Left lung (tissue), 4 donors: ENCODE measurements at regions not wholly inside any gene's neighbourhood (a gene's known extent, or its start where the extent isn't known, plus 50 kb on each side); places are given as distances from the start of the nearest gene placed in this dataset.

Experiments
- ATAC-seq: fragments of 200-7000 bp; cut with Tn5 transposase; one replicate; pipeline ENCODE4 v1.9.1; 2020; ENCODE audit warnings: moderate library complexity
- DNase-seq, 4 donors: peaks; one replicate each; pipeline ENCODE4 v3.0.0-alpha.2; 2013 to 2020
- H3K27ac ChIP-seq, 2 donors: fragments of 200-600 bp; sonication (generic) in 1 of 2; one replicate each; pipeline versions ENCODE4 v1.5.0 to v1.8.0; 2020 to 2021
- H3K27me3 ChIP-seq, 2 donors: fragments of 200-600 bp; sonication (generic) in 1 of 2; one replicate each; pipeline versions ENCODE4 v1.5.0 to v1.8.0; 2020 to 2021
- H3K36me3 ChIP-seq, 2 donors: fragments of 200-600 bp; sonication (generic) in 1 of 2; one replicate each; pipeline versions ENCODE4 v1.5.0 to v1.8.0; 2020 to 2021
- H3K4me1 ChIP-seq, 2 donors: fragments of 200-600 bp; one replicate each; pipeline ENCODE4 v1.8.0; 2021
- H3K4me3 ChIP-seq, 2 donors: fragments of 200-600 bp; sonication (generic) in 1 of 2; one replicate each; pipeline versions ENCODE4 v1.5.0 to v1.8.0; 2020 to 2021; ENCODE audit warnings: mild to moderate bottlenecking in 1 of 2
- H3K9me3 ChIP-seq, 2 donors: fragments of 200-600 bp; sonication (generic) in 1 of 2; one replicate each; pipeline versions ENCODE4 v1.5.0 to v1.8.0; 2020 to 2021
- intact Hi-C, 2 donors: fragments of 100-400 bp; cut with DNase I; formaldehyde crosslinking; loops; one replicate each; pipeline versions ENCODE4 v1.11.2 to v1.14.2; 2022
- TF ChIP-seq, protein P1 (sequence below), 2 donors: fragments of 200-600 bp; sonication (generic) in 1 of 2; IDR thresholded peaks; one replicate each; pipeline versions ENCODE4 v1.5.0 to v1.8.0; 2021; ENCODE audit warnings: antibody characterized with exemption in 2 of 2
- donor health status: DM: no; HTN: yes; CAD: no.
- donor health status: DM: no; HTN: no; CAD: no.

DNA sequence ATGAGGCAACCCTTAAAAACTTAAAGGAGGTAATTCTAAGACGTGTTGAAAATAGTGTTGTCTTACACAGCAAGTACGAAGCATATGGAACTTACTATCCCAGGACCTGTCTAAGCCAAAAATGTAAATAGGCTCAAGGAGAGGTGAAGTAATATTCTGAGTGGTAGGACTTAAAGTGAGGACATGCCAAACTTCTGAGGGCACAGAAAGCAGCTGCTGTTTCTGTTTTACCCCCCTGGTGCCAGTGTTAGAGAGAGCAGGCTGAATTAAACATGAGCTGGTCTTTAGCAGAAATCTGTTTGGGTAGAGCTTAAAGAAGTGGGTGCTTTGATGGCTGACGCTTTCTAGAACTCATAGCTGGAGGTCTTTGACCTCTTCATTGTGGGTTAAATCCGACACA is 149.7 kb upstream of the NPHP3 start:
- H3K9me3 ChIP-seq, result no peaks in the 10 kb centered on the region
- no peaks in the 10 kb centered on the region for H3K4me1 ChIP-seq
- no peaks in the 10 kb centered on the region for H3K27me3 ChIP-seq
- H3K4me3 ChIP-seq, result no peak overlapping the region
- H3K36me3 ChIP-seq, result no peaks in the 10 kb centered on the region
- TF ChIP-seq, protein P1, sequence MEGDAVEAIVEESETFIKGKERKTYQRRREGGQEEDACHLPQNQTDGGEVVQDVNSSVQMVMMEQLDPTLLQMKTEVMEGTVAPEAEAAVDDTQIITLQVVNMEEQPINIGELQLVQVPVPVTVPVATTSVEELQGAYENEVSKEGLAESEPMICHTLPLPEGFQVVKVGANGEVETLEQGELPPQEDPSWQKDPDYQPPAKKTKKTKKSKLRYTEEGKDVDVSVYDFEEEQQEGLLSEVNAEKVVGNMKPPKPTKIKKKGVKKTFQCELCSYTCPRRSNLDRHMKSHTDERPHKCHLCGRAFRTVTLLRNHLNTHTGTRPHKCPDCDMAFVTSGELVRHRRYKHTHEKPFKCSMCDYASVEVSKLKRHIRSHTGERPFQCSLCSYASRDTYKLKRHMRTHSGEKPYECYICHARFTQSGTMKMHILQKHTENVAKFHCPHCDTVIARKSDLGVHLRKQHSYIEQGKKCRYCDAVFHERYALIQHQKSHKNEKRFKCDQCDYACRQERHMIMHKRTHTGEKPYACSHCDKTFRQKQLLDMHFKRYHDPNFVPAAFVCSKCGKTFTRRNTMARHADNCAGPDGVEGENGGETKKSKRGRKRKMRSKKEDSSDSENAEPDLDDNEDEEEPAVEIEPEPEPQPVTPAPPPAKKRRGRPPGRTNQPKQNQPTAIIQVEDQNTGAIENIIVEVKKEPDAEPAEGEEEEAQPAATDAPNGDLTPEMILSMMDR (IDR thresholded peaks at IDR 0.05), result no peak
- intact Hi-C loops, result no loop called here
- ATAC-seq (peak; percentile 68), DNase-seq (no peak)
- H3K27ac ChIP-seq, result no peak overlapping the region

- no peak for ATAC-seq
- intact Hi-C loops, result no loop called here
- no peaks in the 10 kb centered on the region for H3K27me3 ChIP-seq
Measured at GRCh38 chr3:132870541-132870940, 148.3 kb upstream of the NPHP3 start.

GRCh38 chr3:132867956-132868355 is 145.7 kb upstream of the NPHP3 start:
- DNase-seq (no peak), ATAC-seq (peak; percentile 78)
- no peak overlapping the region for H3K4me3 ChIP-seq
- H3K27me3 ChIP-seq, result no peaks in the 10 kb centered on the region
- no peak overlapping the region for H3K27ac ChIP-seq
- TF ChIP-seq, protein P1 (IDR thresholded peaks at IDR 0.05), result no peak
- intact Hi-C loops, result no loop called here
- no peaks in the 10 kb centered on the region for H3K9me3 ChIP-seq
- no peaks in the 10 kb centered on the region for H3K36me3 ChIP-seq
- no peaks in the 10 kb centered on the region for H3K4me1 ChIP-seq

More at GRCh38 chr3:132870541-132870940, 148.3 kb upstream of the NPHP3 start:
- H3K9me3 ChIP-seq, result no peaks in the 10 kb centered on the region
- TF ChIP-seq, protein P1 (IDR thresholded peaks at IDR 0.05), result no peak
- H3K4me1 ChIP-seq, result no peaks in the 10 kb centered on the region
- H3K27ac ChIP-seq, result no peak overlapping the region
- DNase-seq, result no peak
- no peaks in the 10 kb centered on the region for H3K36me3 ChIP-seq
- no peak overlapping the region for H3K4me3 ChIP-seq

GRCh38 chr3:132867526-132867925 is 145.3 kb upstream of the NPHP3 start:
- no peak overlapping the region for H3K27ac ChIP-seq
- DNase-seq (no peak), ATAC-seq (no peak)
- no peaks in the 10 kb centered on the region for H3K36me3 ChIP-seq
- H3K9me3 ChIP-seq, result no peaks in the 10 kb centered on the region
- no peaks in the 10 kb centered on the region for H3K4me1 ChIP-seq
- intact Hi-C loops, result no loop called here
- no peaks in the 10 kb centered on the region for H3K27me3 ChIP-seq
- no peak overlapping the region for H3K4me3 ChIP-seq
- TF ChIP-seq, protein P1 (IDR thresholded peaks at IDR 0.05), result no peak

DNA sequence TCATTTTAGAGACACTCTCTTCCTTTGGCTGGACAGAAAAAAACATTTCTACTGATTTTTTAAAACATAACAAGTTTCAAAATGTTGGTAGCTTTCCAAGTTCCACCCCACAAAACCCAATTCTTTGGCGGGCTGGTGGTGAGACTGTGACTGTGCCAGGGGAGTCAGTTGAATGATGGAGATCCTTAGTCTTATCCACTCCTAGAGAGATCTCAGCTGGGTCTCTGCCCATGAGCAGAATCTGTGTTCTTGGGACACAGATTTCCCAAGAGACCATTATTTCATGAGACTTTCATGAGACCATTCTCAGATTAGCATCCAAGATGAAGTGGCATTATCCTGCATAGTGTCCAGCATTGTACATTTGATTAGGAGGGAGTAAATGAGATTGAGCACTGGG is 135.1 kb upstream of the NPHP3 start:
- H3K4me3 ChIP-seq, result no peak overlapping the region
- no peak overlapping the region for H3K27ac ChIP-seq
- no peaks in the 10 kb centered on the region for H3K36me3 ChIP-seq
- ATAC-seq (no peak), DNase-seq (peak in 1 of 4 donors; percentile 48)
- intact Hi-C loops, result no loop called here
- H3K9me3 ChIP-seq, result peaks cover 0 to 2% of the 10 kb centered on the region in 2 donors
- no peaks in the 10 kb centered on the region for H3K27me3 ChIP-seq
- TF ChIP-seq, protein P1 (IDR thresholded peaks at IDR 0.05), result no peak
- H3K4me1 ChIP-seq, result no peaks in the 10 kb centered on the region
